Erythroblast (primary cell): ENCODE measurements at regions not wholly inside any gene's neighbourhood (a gene's known extent, or its start where the extent isn't known, plus 50 kb on each side); places are given as distances from the start of the nearest gene placed in this dataset.

ENCODE experiments used
- GATA1 ChIP-seq: IDR thresholded peaks from 2 replicates; pipeline ENCODE4 v1.6.1; 2011; ENCODE audit warnings: low read depth, mild to moderate bottlenecking, control low read depth, low read length, moderate library complexity
- POLR2A ChIP-seq: IDR thresholded peaks from 2 replicates; pipeline ENCODE4 v1.6.1; 2011; ENCODE audit warnings: mild to moderate bottlenecking, low read length

DNA sequence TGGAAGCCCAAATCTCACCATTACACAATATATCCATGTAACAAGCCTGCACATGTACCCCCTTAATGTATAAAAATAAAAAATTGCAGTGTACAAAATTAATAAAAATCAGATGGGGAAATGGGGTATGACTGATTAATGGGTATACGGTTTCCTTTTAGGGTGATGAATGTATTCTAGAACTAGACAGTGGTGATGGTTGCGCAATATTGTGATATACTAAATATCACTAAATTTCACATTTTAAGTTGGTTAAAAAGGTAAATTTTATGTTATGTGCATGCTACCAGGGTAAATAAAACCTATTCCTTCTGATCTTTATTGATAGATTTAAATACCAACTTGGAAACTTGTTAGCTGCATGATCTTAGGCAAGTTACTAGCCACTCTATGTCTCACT is 129.4 kb downstream of the SPANXA1 start:
- TF ChIP-seq POLR2A (no peak), GATA1 (no peak)
